ENCODE measurements at regions not wholly inside any gene's neighbourhood (a gene's known extent, or its start where the extent isn't known, plus 50 kb on each side); places are given as distances from the start of the nearest gene placed in this dataset.

DNA sequence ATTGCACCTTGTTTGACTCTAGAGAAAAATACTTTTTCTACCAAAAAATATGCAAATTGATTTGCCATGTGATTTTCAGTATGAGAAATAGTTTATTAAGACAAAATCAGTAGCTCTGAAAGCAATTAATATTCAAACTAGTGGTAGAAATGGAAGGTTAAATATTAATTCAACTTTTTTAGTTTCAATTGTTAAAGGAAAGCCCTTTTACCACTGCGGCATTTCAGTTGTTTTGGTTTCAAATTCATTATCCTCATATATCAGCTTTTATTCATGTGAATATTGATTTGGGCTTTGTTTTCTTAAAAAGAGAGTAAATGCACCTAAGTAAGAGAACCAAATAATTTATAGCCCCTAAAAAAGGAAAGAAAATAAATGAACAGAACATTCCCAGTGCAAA lies 660.6 kb upstream of the CHD1 start:
- Histone ChIP-seq H3K79me2 (ENCODE audit: insufficient read depth, low read length) (no peaks in the 10 kb centered on the region), H3K9me3 (ENCODE audit: control insufficient read depth in 1 of 2, insufficient read depth in 1 of 2, low read depth in 1 of 2, low read length in 2 of 2) (no peaks in the 10 kb centered on the region), H3K4me3 (replicated peaks in 1 of 2; ENCODE audit: low read depth in 1 of 2, low read length in 2 of 2) (no peak overlapping the region), H3K4me2 (ENCODE audit: low read length) (no peak overlapping the region), H4K20me1 (ENCODE audit: insufficient read depth) (no peaks in the 10 kb centered on the region), H3K4me1 (ENCODE audit: control insufficient read depth in 1 of 2, insufficient read depth in 2 of 2, low read length in 2 of 2) (no peaks in the 10 kb centered on the region), H3K27me3 (ENCODE audit: insufficient read depth, low read length) (no peaks in the 10 kb centered on the region), H3K36me3 (ENCODE audit: control insufficient read depth in 1 of 2, insufficient read depth in 2 of 2, low read length in 2 of 2) (no peaks in the 10 kb centered on the region), H3K9me2 (ENCODE audit: insufficient read depth) (no peaks in the 10 kb centered on the region), H3K27ac (ENCODE audit: low read depth, low read length) (no peak overlapping the region), H2AFZ (ENCODE audit: low read depth, low read length, poor library complexity, severe bottlenecking) (no peak overlapping the region), H3K9ac (ENCODE audit: low read length) (no peak overlapping the region)
- ChIA-PET RAD21 (ENCODE audit: low non-redundant PET in 1 of 2, low total read pairs in 2 of 2, uncharacterized antibody in 2 of 2, unreplicated experiment in 2 of 2) (no interaction called here), POLR2A (no interaction called here), CTCF (no interaction called here)
- TF ChIP-seq EZH2 (IDR thresholded peaks at IDR 0.05), result no peak
- no peak for TF ChIP-seq JUND (IDR thresholded peaks at IDR 0.05)
- TF ChIP-seq POLR2AphosphoS5 (IDR thresholded peaks at IDR 0.05; ENCODE audit: low read depth, low read length), result no peak
- no peak for TF ChIP-seq CBX3 (IDR thresholded peaks at IDR 0.05; ENCODE audit: low read depth)
- no peak for TF ChIP-seq SRF (IDR thresholded peaks at IDR 0.05; ENCODE audit: low read depth)
- no peak for TF ChIP-seq RAD21 (IDR thresholded peaks at IDR 0.05; ENCODE audit: low read depth)
- ATAC-seq (no peak), DNase-seq (ENCODE audit: low read depth, low spot score) (no peak)
- intact Hi-C loops (cut with micrococcal nuclease), result no loop called here
- BruUV-seq (replicated peaks), result no TSS peak

GRCh38 chr5:99587983-99588382 lies 659.2 kb upstream of the CHD1 start:
- Histone ChIP-seq H3K4me3 (replicated peaks in 1 of 2; ENCODE audit: low read depth in 1 of 2, low read length in 2 of 2) (no peak overlapping the region), H3K9ac (ENCODE audit: low read length) (no peak overlapping the region), H2AFZ (ENCODE audit: low read depth, low read length, poor library complexity, severe bottlenecking) (no peak overlapping the region), H4K20me1 (ENCODE audit: insufficient read depth) (no peaks in the 10 kb centered on the region), H3K79me2 (ENCODE audit: insufficient read depth, low read length) (no peaks in the 10 kb centered on the region), H3K9me3 (ENCODE audit: control insufficient read depth in 1 of 2, insufficient read depth in 1 of 2, low read depth in 1 of 2, low read length in 2 of 2) (no peaks in the 10 kb centered on the region), H3K4me2 (ENCODE audit: low read length) (no peak overlapping the region), H3K36me3 (ENCODE audit: control insufficient read depth in 1 of 2, insufficient read depth in 2 of 2, low read length in 2 of 2) (no peaks in the 10 kb centered on the region), H3K9me2 (ENCODE audit: insufficient read depth) (no peaks in the 10 kb centered on the region), H3K27ac (ENCODE audit: low read depth, low read length) (no peak overlapping the region), H3K27me3 (ENCODE audit: insufficient read depth, low read length) (no peaks in the 10 kb centered on the region), H3K4me1 (ENCODE audit: control insufficient read depth in 1 of 2, insufficient read depth in 2 of 2, low read length in 2 of 2) (no peaks in the 10 kb centered on the region)
- CTCF ChIA-PET, result no interaction called here
- POLR2A ChIA-PET, result no interaction called here
- ATAC-seq, result no peak
- no TSS peak for BruUV-seq (replicated peaks)
- RAD21 ChIA-PET (ENCODE audit: low non-redundant PET in 1 of 2, low total read pairs in 2 of 2, uncharacterized antibody in 2 of 2, unreplicated experiment in 2 of 2), result no interaction called here
- TF ChIP-seq ZFX (IDR thresholded peaks at IDR 0.05), result no peak
- no peak for TF ChIP-seq YY1 (IDR thresholded peaks at IDR 0.05; ENCODE audit: extremely low read depth, insufficient replicate concordance, low read depth, low read length)
- no peak for TF ChIP-seq POLR2AphosphoS5 (IDR thresholded peaks at IDR 0.05; ENCODE audit: low read depth, low read length)
- TF ChIP-seq POLR2A (IDR thresholded peaks at IDR 0.05; ENCODE audit: borderline replicate concordance, extremely low read depth, insufficient read depth, insufficient read length), result no peak
- no peak for TF ChIP-seq JUND (IDR thresholded peaks at IDR 0.05)
- no peak for TF ChIP-seq FOSL1 (IDR thresholded peaks at IDR 0.05; ENCODE audit: low read depth)
- no peak for TF ChIP-seq CBX3 (IDR thresholded peaks at IDR 0.05; ENCODE audit: low read depth)
- no peak for TF ChIP-seq SIN3A (IDR thresholded peaks at IDR 0.05; ENCODE audit: low read depth)
- no peak for TF ChIP-seq EZH2phosphoT487 (IDR thresholded peaks at IDR 0.05; ENCODE audit: borderline replicate concordance)
- TF ChIP-seq SP1 (IDR thresholded peaks at IDR 0.05; ENCODE audit: low read depth), result no peak
- TF ChIP-seq SRF (IDR thresholded peaks at IDR 0.05; ENCODE audit: low read depth), result no peak
- TF ChIP-seq ZNF274 (IDR thresholded peaks at IDR 0.05; ENCODE audit: low read depth, low read length), result no peak
- intact Hi-C loops (cut with micrococcal nuclease), result no loop called here
- DNase-seq (ENCODE audit: low read depth, low spot score), result no peak
